Left ventricle myocardium inferior (tissue), 1 donor: ENCODE measurements at regions not wholly inside any gene's neighbourhood (a gene's known extent, or its start where the extent isn't known, plus 50 kb on each side); places are given as distances from the start of the nearest gene placed in this dataset.

Source experiments
- DNase-seq: peaks from one replicate; pipeline ENCODE4 v3.0.0-alpha.2; 2020
- H3K27ac ChIP-seq: fragments of 200-600 bp; replicated peaks from 2 replicates; pipeline ENCODE4 v1.8.0; 2021
- H3K27me3 ChIP-seq: fragments of 200-600 bp; 2 replicates; pipeline ENCODE4 v1.8.0; 2021; ENCODE audit warnings: low read depth
- H3K36me3 ChIP-seq: fragments of 200-600 bp; 2 replicates; pipeline ENCODE4 v1.8.0; 2021
- H3K4me1 ChIP-seq: fragments of 200-600 bp; 2 replicates; pipeline ENCODE4 v1.8.0; 2021
- H3K4me3 ChIP-seq: fragments of 200-600 bp; 2 replicates; pipeline ENCODE4 v1.8.0; 2021; ENCODE audit warnings: mild to moderate bottlenecking, moderate library complexity
- H3K9me3 ChIP-seq: fragments of 200-600 bp; replicated peaks from 2 replicates; pipeline ENCODE4 v1.8.0; 2021
- CTCF ChIP-seq: fragments of 200-600 bp; IDR thresholded peaks from 2 replicates; pipeline ENCODE4 v1.8.0; 2021; ENCODE audit warnings: antibody characterized with exemption, mild to moderate bottlenecking, borderline replicate concordance
- intact Hi-C: fragments of 100-400 bp; cut with micrococcal nuclease; formaldehyde crosslinking; loops from one replicate; pipeline ENCODE4 v1.11.0; 2022
- donor health status: DM: no; HTN: yes; CAD: no; lungs with severe emphysema.

DNA sequence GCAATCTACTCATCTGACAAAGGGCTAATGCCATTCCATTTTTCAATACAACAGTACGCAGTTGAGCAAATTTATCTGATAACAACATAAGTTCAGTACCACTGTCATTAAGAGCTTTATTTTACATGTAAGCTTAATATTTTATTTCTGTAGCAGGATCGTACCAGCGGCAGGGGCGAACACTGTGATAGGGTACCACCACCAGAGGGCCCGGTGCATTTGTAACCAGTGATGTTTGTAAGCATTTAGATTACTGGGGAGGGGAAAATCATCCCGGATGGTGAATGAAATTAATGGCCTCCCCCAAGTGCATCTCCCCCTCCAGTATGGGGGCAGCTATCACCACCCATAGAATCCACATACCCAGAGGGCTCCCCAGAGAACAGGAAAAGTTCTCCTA lies 179.0 kb downstream of the ADGRA3 start:
- Histone ChIP-seq H3K4me1 (peaks cover 9% of the 10 kb centered on the region), H3K27me3 (no peaks in the 10 kb centered on the region), H3K36me3 (no peaks in the 10 kb centered on the region), H3K4me3 (no peak overlapping the region), H3K9me3 (no peaks in the 10 kb centered on the region), H3K27ac (no peak overlapping the region)
- intact Hi-C loops = no loop called here
- no peak for TF ChIP-seq CTCF
- no peak for DNase-seq

DNA sequence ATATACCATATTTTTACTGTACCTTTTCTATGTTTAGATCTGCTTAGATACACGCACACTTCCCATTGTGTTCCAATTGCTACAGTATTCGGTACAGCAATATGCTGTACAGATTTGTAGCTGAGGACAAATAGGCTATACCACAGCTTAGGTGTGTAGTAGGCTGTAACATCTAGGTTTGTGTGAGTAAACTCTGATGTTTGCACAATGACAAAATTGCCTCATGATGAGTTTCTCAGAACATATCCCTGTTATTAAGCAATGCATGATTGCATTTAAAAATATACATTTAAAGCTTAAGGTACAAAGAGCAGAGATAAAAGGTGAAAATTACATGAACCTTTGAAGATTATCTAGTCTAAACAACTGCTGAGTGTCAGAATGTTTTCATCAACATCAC lies 181.7 kb downstream of the ADGRA3 start:
- no peak for TF ChIP-seq CTCF
- H3K27ac ChIP-seq = no peak overlapping the region
- peaks cover 7% of the 10 kb centered on the region for H3K9me3 ChIP-seq
- H3K36me3 ChIP-seq = peaks cover 8% of the 10 kb centered on the region
- no peak overlapping the region for H3K4me3 ChIP-seq
- peaks cover 4% of the 10 kb centered on the region for H3K4me1 ChIP-seq
- intact Hi-C loops = no loop called here
- H3K27me3 ChIP-seq = no peaks in the 10 kb centered on the region
- DNase-seq = no peak

GRCh38 chr4:22324422-22324821 lies 191.4 kb downstream of the ADGRA3 start:
- no peak for DNase-seq
- H3K36me3 ChIP-seq = peaks cover 4% of the 10 kb centered on the region
- no peak overlapping the region for H3K4me3 ChIP-seq
- H3K9me3 ChIP-seq = peaks cover 1% of the 10 kb centered on the region
- peak overlapping the region; percentile 9 for H3K27ac ChIP-seq
- no peaks in the 10 kb centered on the region for H3K4me1 ChIP-seq
- no peak for TF ChIP-seq CTCF
- H3K27me3 ChIP-seq = no peaks in the 10 kb centered on the region
- intact Hi-C loops = no loop called here

GRCh38 chr4:22323691-22324090 lies 192.2 kb downstream of the ADGRA3 start:
- H3K27me3 ChIP-seq = no peaks in the 10 kb centered on the region
- no peak for TF ChIP-seq CTCF
- no peak for DNase-seq
- intact Hi-C loops = no loop called here
- peak overlapping the region; percentile 9 for H3K27ac ChIP-seq
- no peak overlapping the region for H3K4me3 ChIP-seq
- H3K4me1 ChIP-seq = no peaks in the 10 kb centered on the region
- no peaks in the 10 kb centered on the region for H3K9me3 ChIP-seq
- no peaks in the 10 kb centered on the region for H3K36me3 ChIP-seq

- no peak for DNase-seq
- TF ChIP-seq CTCF = no peak
- Histone ChIP-seq H3K36me3 (no peaks in the 10 kb centered on the region), H3K27ac (no peak overlapping the region), H3K4me1 (no peaks in the 10 kb centered on the region), H3K9me3 (no peaks in the 10 kb centered on the region), H3K27me3 (no peaks in the 10 kb centered on the region), H3K4me3 (no peak overlapping the region)
- intact Hi-C loops = no loop called here
These were observed 192.9 kb downstream of the ADGRA3 start for GRCh38 chr4:22322996-22323395.

DNA sequence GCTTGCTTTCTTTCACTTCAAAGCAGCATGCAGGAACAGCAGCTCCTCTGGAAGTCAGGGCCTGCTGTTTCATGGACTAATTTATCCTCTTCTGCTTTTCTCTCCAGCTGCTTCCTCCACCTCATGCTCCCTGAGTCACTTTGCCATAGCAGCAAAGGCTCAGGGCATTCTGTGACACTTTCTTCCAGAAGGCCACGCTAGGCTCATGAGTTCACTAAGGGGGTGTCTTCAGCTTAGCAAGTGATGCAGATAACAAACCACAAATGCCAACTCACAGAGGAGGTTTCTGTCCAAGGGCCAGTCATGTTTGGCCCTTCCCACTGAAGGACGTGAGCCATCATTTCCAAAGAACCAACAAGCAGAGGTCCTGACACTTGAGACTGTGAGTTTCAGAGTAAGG lies 200.2 kb downstream of the ADGRA3 start:
- H3K4me1 ChIP-seq = no peaks in the 10 kb centered on the region
- DNase-seq = no peak
- H3K27ac ChIP-seq = no peak overlapping the region
- intact Hi-C loops = no loop called here
- no peak overlapping the region for H3K4me3 ChIP-seq
- no peak for TF ChIP-seq CTCF
- no peaks in the 10 kb centered on the region for H3K36me3 ChIP-seq
- no peaks in the 10 kb centered on the region for H3K9me3 ChIP-seq
- H3K27me3 ChIP-seq = no peaks in the 10 kb centered on the region
